GM19043 (cell line): ENCODE measurements at regions not wholly inside any gene's neighbourhood (a gene's known extent, or its start where the extent isn't known, plus 50 kb on each side); places are given as distances from the start of the nearest gene placed in this dataset.

ENCODE experiments used
- ATAC-seq: cut with Tn5 transposase; IDR thresholded peaks from one replicate; pipeline ENCODE4 v1.9.1; 2021; ENCODE audit warnings: low read depth; ENCODE audit not compliant: unreplicated experiment

GRCh38 chr2:120785228-120785966 is 49.7 kb downstream of the GLI2 start:
- ATAC-seq = no peak

GRCh38 chr2:120786038-120786960 is 50.6 kb downstream of the GLI2 start:
- ATAC-seq = no peak

- no peak for ATAC-seq
These were observed 51.6 kb downstream of the GLI2 start for GRCh38 chr2:120787111-120787821.

- ATAC-seq = no peak
These were observed 52.4 kb downstream of the GLI2 start for GRCh38 chr2:120787822-120788700.

GRCh38 chr2:120791243-120791961 is 55.7 kb downstream of the GLI2 start:
- no peak for ATAC-seq

- no peak for ATAC-seq
These were observed 56.3 kb downstream of the GLI2 start for GRCh38 chr2:120791962-120792297.

GRCh38 chr2:120793682-120794403 is 58.2 kb downstream of the GLI2 start:
- ATAC-seq = no peak

GRCh38 chr2:120794716-120795115 is 59.0 kb downstream of the GLI2 start:
- no peak for ATAC-seq

- ATAC-seq = no peak
These were observed 60.4 kb downstream of the GLI2 start for GRCh38 chr2:120796094-120796493.

GRCh38 chr2:120797421-120798221 is 62.0 kb downstream of the GLI2 start:
- no peak for ATAC-seq

GRCh38 chr2:120798567-120799247 is 63.0 kb downstream of the GLI2 start:
- ATAC-seq = no peak

- ATAC-seq = no peak
These were observed 66.5 kb downstream of the GLI2 start for GRCh38 chr2:120802158-120802557.

GRCh38 chr2:120802867-120803484 is 67.3 kb downstream of the GLI2 start:
- no peak for ATAC-seq

GRCh38 chr2:120803764-120804335 is 68.2 kb downstream of the GLI2 start:
- ATAC-seq = no peak

GRCh38 chr2:120804459-120804858 is 68.8 kb downstream of the GLI2 start:
- no peak for ATAC-seq

GRCh38 chr2:120805011-120805410 is 69.3 kb downstream of the GLI2 start:
- ATAC-seq = no peak

GRCh38 chr2:120805602-120806001 is 69.9 kb downstream of the GLI2 start:
- ATAC-seq = no peak
